ENCODE measurements at regions not wholly inside any gene's neighbourhood (a gene's known extent, or its start where the extent isn't known, plus 50 kb on each side); places are given as distances from the start of the nearest gene placed in this dataset.
"Not testable (repeated sequence)": the region's sequence is repeated elsewhere in the genome, so short reads cannot be mapped to it uniquely, and the experiment has no call there.

DNA sequence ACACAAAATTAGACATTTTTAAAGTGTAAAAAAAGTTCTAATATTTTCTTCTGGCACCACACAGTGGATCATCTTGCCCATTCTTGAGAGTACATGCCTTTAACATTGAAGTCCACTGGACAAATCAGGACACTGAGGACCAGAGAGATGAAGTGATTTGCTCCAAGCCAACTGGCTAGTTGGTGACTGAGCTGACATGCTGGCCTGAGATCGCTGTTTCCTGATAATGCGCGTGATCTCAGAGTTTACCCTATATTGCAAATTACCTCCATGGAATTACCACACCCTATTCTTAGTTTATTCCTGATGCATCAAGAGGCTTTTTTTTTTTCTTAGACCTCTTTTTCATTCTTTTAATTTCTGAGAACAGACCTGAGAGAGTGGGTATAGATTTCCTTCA, 432.8 kb downstream of the CD83 start:
- Histone ChIP-seq H3K27me3 (replicated peaks; ENCODE audit: control insufficient read depth, insufficient read depth, low read length) (no peaks in the 10 kb centered on the region), H3K4me1 (peaks cover 6% of the 10 kb centered on the region; the same call in 1 of the 2 replicates), H3K36me3 (ENCODE audit: control insufficient read depth, insufficient read depth, low read length) (no peaks in the 10 kb centered on the region), H3K9me3 (no peaks in the 10 kb centered on the region), H3K4me3 (ENCODE audit: low read depth, low read length) (no peak overlapping the region)
- Mint-ChIP-seq H3K27me3 (ENCODE audit: insufficient read depth, unreplicated experiment) (no peaks in the 10 kb centered on the region), H3K27ac (ENCODE audit: unreplicated experiment) (no peak overlapping the region), H3K36me3 (ENCODE audit: insufficient read depth, unreplicated experiment) (no peaks in the 10 kb centered on the region), H3K4me3 (ENCODE audit: unreplicated experiment) (no peak overlapping the region), H3K4me1 (ENCODE audit: low read depth, unreplicated experiment) (no peaks in the 10 kb centered on the region), H3K9me3 (ENCODE audit: unreplicated experiment) (no peaks in the 10 kb centered on the region)
- TF ChIP-seq, protein P1, sequence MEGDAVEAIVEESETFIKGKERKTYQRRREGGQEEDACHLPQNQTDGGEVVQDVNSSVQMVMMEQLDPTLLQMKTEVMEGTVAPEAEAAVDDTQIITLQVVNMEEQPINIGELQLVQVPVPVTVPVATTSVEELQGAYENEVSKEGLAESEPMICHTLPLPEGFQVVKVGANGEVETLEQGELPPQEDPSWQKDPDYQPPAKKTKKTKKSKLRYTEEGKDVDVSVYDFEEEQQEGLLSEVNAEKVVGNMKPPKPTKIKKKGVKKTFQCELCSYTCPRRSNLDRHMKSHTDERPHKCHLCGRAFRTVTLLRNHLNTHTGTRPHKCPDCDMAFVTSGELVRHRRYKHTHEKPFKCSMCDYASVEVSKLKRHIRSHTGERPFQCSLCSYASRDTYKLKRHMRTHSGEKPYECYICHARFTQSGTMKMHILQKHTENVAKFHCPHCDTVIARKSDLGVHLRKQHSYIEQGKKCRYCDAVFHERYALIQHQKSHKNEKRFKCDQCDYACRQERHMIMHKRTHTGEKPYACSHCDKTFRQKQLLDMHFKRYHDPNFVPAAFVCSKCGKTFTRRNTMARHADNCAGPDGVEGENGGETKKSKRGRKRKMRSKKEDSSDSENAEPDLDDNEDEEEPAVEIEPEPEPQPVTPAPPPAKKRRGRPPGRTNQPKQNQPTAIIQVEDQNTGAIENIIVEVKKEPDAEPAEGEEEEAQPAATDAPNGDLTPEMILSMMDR (IDR thresholded peaks at IDR 0.05; ENCODE audit: insufficient read depth in 1 of 2, low read depth in 1 of 2, low read length in 1 of 2, severe bottlenecking in 1 of 2, unreplicated experiment in 1 of 2) = no peak
- DNase-seq = no peak
- no TSS peak for BruUV-seq (replicated peaks)
- ChIA-PET POLR2A (no interaction called here), CTCF (no interaction called here)
- intact Hi-C loops (cut with micrococcal nuclease; ENCODE audit: unreplicated experiment) = no loop called here

DNA sequence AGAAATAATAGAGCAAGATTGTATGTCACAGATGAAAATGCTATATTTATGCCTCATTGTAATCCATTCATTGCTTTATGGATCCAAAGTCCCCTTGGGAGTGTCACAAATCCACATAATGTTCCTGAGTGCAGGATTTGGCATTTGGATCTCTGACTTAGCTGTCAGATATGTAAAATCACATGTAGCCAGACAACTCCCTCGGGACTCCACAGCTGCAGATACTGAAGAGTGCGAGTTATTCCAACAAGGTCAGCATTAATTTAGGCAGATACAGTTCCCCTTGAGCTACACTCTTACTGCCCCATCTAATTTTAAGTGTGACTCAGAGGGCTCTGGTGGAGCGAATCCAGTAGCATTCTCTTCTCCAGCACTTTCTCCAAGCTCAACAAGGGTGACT, 433.2 kb downstream of the CD83 start:
- Histone ChIP-seq H3K36me3 (ENCODE audit: control insufficient read depth, insufficient read depth, low read length) (no peaks in the 10 kb centered on the region), H3K4me1 (peaks cover 6% of the 10 kb centered on the region; the same call in 1 of the 2 replicates), H3K4me3 (ENCODE audit: low read depth, low read length) (no peak overlapping the region), H3K9me3 (no peaks in the 10 kb centered on the region), H3K27me3 (replicated peaks; ENCODE audit: control insufficient read depth, insufficient read depth, low read length) (no peaks in the 10 kb centered on the region)
- H3K4me3 Mint-ChIP-seq (ENCODE audit: unreplicated experiment) = no peak overlapping the region
- CTCF ChIA-PET = no interaction called here
- no peaks in the 10 kb centered on the region for H3K4me1 Mint-ChIP-seq (ENCODE audit: low read depth, unreplicated experiment)
- no peaks in the 10 kb centered on the region for H3K36me3 Mint-ChIP-seq (ENCODE audit: insufficient read depth, unreplicated experiment)
- H3K9me3 Mint-ChIP-seq (ENCODE audit: unreplicated experiment) = no peaks in the 10 kb centered on the region
- intact Hi-C loops (cut with micrococcal nuclease; ENCODE audit: unreplicated experiment) = no loop called here
- no peaks in the 10 kb centered on the region for H3K27me3 Mint-ChIP-seq (ENCODE audit: insufficient read depth, unreplicated experiment)
- BruUV-seq (replicated peaks) = no TSS peak
- TF ChIP-seq, protein P1 (IDR thresholded peaks at IDR 0.05; ENCODE audit: insufficient read depth in 1 of 2, low read depth in 1 of 2, low read length in 1 of 2, severe bottlenecking in 1 of 2, unreplicated experiment in 1 of 2) = no peak
- no peak for DNase-seq
- POLR2A ChIA-PET = no interaction called here
- no peak overlapping the region for H3K27ac Mint-ChIP-seq (ENCODE audit: unreplicated experiment)

DNA sequence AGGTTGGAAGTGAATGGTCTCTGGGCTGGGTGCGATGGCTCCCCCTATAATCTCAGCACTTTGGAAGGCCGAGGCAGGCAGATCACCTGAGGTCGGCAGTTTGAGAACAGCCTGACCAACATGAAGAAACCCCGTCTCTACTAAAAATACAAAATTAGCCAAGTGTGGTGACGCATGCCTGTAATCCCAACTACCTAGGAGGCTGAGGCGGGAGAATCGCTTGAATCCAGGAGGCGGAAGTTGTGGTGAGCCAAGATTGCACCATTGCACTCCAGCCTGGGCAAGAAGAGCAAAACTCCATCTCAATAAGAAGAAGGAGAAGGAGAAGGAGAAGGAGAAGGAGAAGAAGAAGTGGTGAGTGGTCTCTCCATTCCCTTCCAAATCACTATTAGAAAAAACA, 434.0 kb downstream of the CD83 start:
- DNase-seq; H3K4me3 Mint-ChIP-seq (ENCODE audit: unreplicated experiment); H3K4me1 ChIP-seq; CTCF ChIA-PET; POLR2A ChIA-PET; H3K27ac Mint-ChIP-seq (ENCODE audit: unreplicated experiment); H3K27me3 Mint-ChIP-seq (ENCODE audit: insufficient read depth, unreplicated experiment); BruUV-seq (replicated peaks); H3K9me3 Mint-ChIP-seq (ENCODE audit: unreplicated experiment); H3K27me3 ChIP-seq (replicated peaks; ENCODE audit: control insufficient read depth, insufficient read depth, low read length); H3K4me3 ChIP-seq (ENCODE audit: low read depth, low read length); H3K9me3 ChIP-seq; H3K4me1 Mint-ChIP-seq (ENCODE audit: low read depth, unreplicated experiment); H3K36me3 Mint-ChIP-seq (ENCODE audit: insufficient read depth, unreplicated experiment); H3K36me3 ChIP-seq (ENCODE audit: control insufficient read depth, insufficient read depth, low read length); intact Hi-C loops (cut with micrococcal nuclease; ENCODE audit: unreplicated experiment): not testable (repeated sequence)

DNA sequence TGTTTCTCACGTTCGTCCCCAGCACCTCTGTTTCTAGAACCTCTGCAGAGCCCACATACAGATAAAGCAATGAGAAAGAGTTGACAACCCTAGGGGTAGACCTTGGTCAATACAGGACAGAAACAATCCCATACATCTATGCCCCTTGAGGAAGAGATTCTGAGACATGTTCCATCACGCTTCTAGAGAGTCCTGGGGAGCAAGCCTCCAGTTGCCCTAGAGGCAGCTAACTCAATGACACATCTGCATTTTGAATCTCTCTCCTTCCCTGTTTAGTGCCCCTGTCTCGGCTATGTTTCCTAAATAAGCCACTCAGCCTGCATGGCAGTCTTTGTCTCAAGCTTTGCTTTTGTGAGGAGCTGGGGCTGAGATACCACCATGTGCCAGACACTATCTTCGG, 435.3 kb downstream of the CD83 start:
- no TSS peak for BruUV-seq (replicated peaks)
- Mint-ChIP-seq H3K27me3 (ENCODE audit: insufficient read depth, unreplicated experiment) (no peaks in the 10 kb centered on the region), H3K36me3 (ENCODE audit: insufficient read depth, unreplicated experiment) (no peaks in the 10 kb centered on the region)

More for the DNA sequence above, 435.3 kb downstream of the CD83 start:
- no peak overlapping the region for H3K4me3 ChIP-seq (ENCODE audit: low read depth, low read length)
- Mint-ChIP-seq H3K27ac (ENCODE audit: unreplicated experiment) (no peak overlapping the region), H3K9me3 (ENCODE audit: unreplicated experiment) (no peaks in the 10 kb centered on the region), H3K4me1 (ENCODE audit: low read depth, unreplicated experiment) (no peaks in the 10 kb centered on the region), H3K4me3 (ENCODE audit: unreplicated experiment) (no peak overlapping the region)
- no peak for DNase-seq
- H3K36me3 ChIP-seq (ENCODE audit: control insufficient read depth, insufficient read depth, low read length) = no peaks in the 10 kb centered on the region
- ChIA-PET CTCF (no interaction called here), POLR2A (no interaction called here)
- TF ChIP-seq, protein P1 (IDR thresholded peaks at IDR 0.05; ENCODE audit: insufficient read depth in 1 of 2, low read depth in 1 of 2, low read length in 1 of 2, severe bottlenecking in 1 of 2, unreplicated experiment in 1 of 2) = no peak
- intact Hi-C loops (cut with micrococcal nuclease; ENCODE audit: unreplicated experiment) = no loop called here
- H3K27me3 ChIP-seq (replicated peaks; ENCODE audit: control insufficient read depth, insufficient read depth, low read length) = no peaks in the 10 kb centered on the region
- H3K9me3 ChIP-seq = no peaks in the 10 kb centered on the region
- H3K4me1 ChIP-seq = peaks cover 6% of the 10 kb centered on the region; the same call in 1 of the 2 replicates

Data from Caco-2 (cell line).